HG03135 (cell line): ENCODE measurements at regions not wholly inside any gene's neighbourhood (a gene's known extent, or its start where the extent isn't known, plus 50 kb on each side); places are given as distances from the start of the nearest gene placed in this dataset.
"Not testable (repeated sequence)": the region's sequence is repeated elsewhere in the genome, so short reads cannot be mapped to it uniquely, and the experiment has no call there.

ENCODE experiments used
- ATAC-seq: cut with Tn5 transposase; IDR thresholded peaks from one replicate; pipeline ENCODE4 v1.9.1; 2021; ENCODE audit warnings: mild to moderate bottlenecking, moderate library complexity; ENCODE audit not compliant: unreplicated experiment

GRCh38 chr11:103716363-103716762 is 320.1 kb upstream of the DDI1 start:
- ATAC-seq: no peak

- ATAC-seq: no peak
These were observed 309.2 kb upstream of the DDI1 start for GRCh38 chr11:103727262-103727661.

GRCh38 chr11:103729617-103730016 is 306.8 kb upstream of the DDI1 start:
- no peak for ATAC-seq

- no peak for ATAC-seq
These were observed 306.1 kb upstream of the DDI1 start for GRCh38 chr11:103730131-103730940.

GRCh38 chr11:103731670-103732069 is 304.8 kb upstream of the DDI1 start:
- no peak for ATAC-seq

- ATAC-seq: no peak
These were observed 302.6 kb upstream of the DDI1 start for GRCh38 chr11:103733889-103734288.

- ATAC-seq: no peak
These were observed 300.9 kb upstream of the DDI1 start for GRCh38 chr11:103735497-103736032.

- ATAC-seq: no peak
These were observed 300.0 kb upstream of the DDI1 start for GRCh38 chr11:103736315-103737036.

GRCh38 chr11:103737037-103737622 is 299.3 kb upstream of the DDI1 start:
- no peak for ATAC-seq

GRCh38 chr11:103737747-103738146 is 298.7 kb upstream of the DDI1 start:
- no peak for ATAC-seq

GRCh38 chr11:103739074-103739796 is 297.2 kb upstream of the DDI1 start:
- ATAC-seq: not testable (repeated sequence)

- ATAC-seq: no peak
These were observed 291.8 kb upstream of the DDI1 start for GRCh38 chr11:103744496-103745153.

GRCh38 chr11:103749158-103749557 is 287.3 kb upstream of the DDI1 start:
- no peak for ATAC-seq

- no peak for ATAC-seq
These were observed 267.6 kb upstream of the DDI1 start for GRCh38 chr11:103768816-103769215.

GRCh38 chr11:103773059-103773458 is 263.4 kb upstream of the DDI1 start:
- no peak for ATAC-seq

- no peak for ATAC-seq
These were observed 262.9 kb upstream of the DDI1 start for GRCh38 chr11:103773537-103773936.

- ATAC-seq: no peak
These were observed 257.4 kb upstream of the DDI1 start for GRCh38 chr11:103779054-103779453.

GRCh38 chr11:103789952-103790351 is 246.5 kb upstream of the DDI1 start:
- ATAC-seq: no peak

GRCh38 chr11:103792981-103793468 is 243.4 kb upstream of the DDI1 start:
- no peak for ATAC-seq

GRCh38 chr11:103794262-103794661 is 242.2 kb upstream of the DDI1 start:
- no peak for ATAC-seq
